HEK293 (cell line): ENCODE measurements at regions not wholly inside any gene's neighbourhood (a gene's known extent, or its start where the extent isn't known, plus 50 kb on each side); places are given as distances from the start of the nearest gene placed in this dataset.

ENCODE experiments used
- CTCF ChIA-PET: fragments of 350-600 bp; formaldehyde crosslinking; extraction: SDS; loops from one replicate; lab custom pipeline; 2021; ENCODE audit warnings: antibody characterized with exemption; lab: Yijun Ruan, JAX
- POLR2A ChIA-PET: fragments of 300-600 bp; formaldehyde crosslinking; extraction: SDS; loops from one replicate; lab custom pipeline; 2020; ENCODE audit warnings: antibody characterized with exemption, inconsistent platforms; lab: Yijun Ruan, JAX
- H3K27ac ChIP-seq: fragments of 200-500 bp; sonication (Bioruptor generic); 2 replicates; pipeline ENCODE4 v1.5.1; 2014; ENCODE audit warnings: low read depth, low read length, control low read depth, inconsistent platforms; ENCODE audit errors: extremely low read depth
- H3K36me3 ChIP-seq, 2 experiments: fragments of 200-500 bp in 1 of 2; sonication (Bioruptor generic) in 1 of 2; 1 replicate in 1 of 2; 2 replicates in 1 of 2; pipeline ENCODE4 v1.5.1; 2014 to 2017; ENCODE audit warnings: inconsistent platforms in 2 of 2, low read length in 2 of 2; ENCODE audit not compliant: control insufficient read depth in 2 of 2, insufficient read depth in 1 of 2
- H3K4me1 ChIP-seq: fragments of 200-500 bp; sonication (Bioruptor generic); 2 replicates; pipeline ENCODE4 v1.5.1; 2014; ENCODE audit warnings: mild to moderate bottlenecking, low read length, inconsistent platforms; ENCODE audit not compliant: control insufficient read depth, insufficient read depth
- H3K4me3 ChIP-seq: 2 replicates; pipeline ENCODE4 v1.5.1; 2011; ENCODE audit warnings: low read depth, mild to moderate bottlenecking, control low read depth, low read length, moderate library complexity
- H3K9me3 ChIP-seq: fragments of 200-500 bp; sonication (Bioruptor generic); 2 replicates; pipeline ENCODE4 v1.5.1; 2014; ENCODE audit warnings: low read depth, low read length, inconsistent platforms; ENCODE audit not compliant: control insufficient read depth, insufficient read depth
- IKZF3 ChIP-seq: fragments of 450-650 bp; IDR thresholded peaks from 2 replicates; pipeline ENCODE4 v1.5.0; 2018; ENCODE audit warnings: missing biosample characterization, mild to moderate bottlenecking, missing genetic modification characterization, moderate library complexity
- REST ChIP-seq: fragments of 450-650 bp; formaldehyde crosslinking; IDR thresholded peaks from 2 replicates; pipeline ENCODE4 v1.5.1; 2016; ENCODE audit warnings: missing biosample characterization, missing genetic modification characterization
- SALL2 ChIP-seq: fragments of 450-650 bp; formaldehyde crosslinking; IDR thresholded peaks from 2 replicates; pipeline ENCODE4 v1.5.0; 2017; ENCODE audit warnings: missing biosample characterization, mild to moderate bottlenecking, missing genetic modification characterization, borderline replicate concordance
- YY1 ChIP-seq: fragments of 450-650 bp; formaldehyde crosslinking; IDR thresholded peaks from 2 replicates; pipeline ENCODE4 v1.5.1; 2018; ENCODE audit warnings: missing biosample characterization, missing genetic modification characterization
- YY2 ChIP-seq: fragments of 450-650 bp; formaldehyde crosslinking; IDR thresholded peaks from 2 replicates; pipeline ENCODE4 v1.5.1; 2016; ENCODE audit warnings: missing biosample characterization, missing genetic modification characterization
- ZFHX2 ChIP-seq: fragments of 450-650 bp; formaldehyde crosslinking; conservative IDR thresholded peaks from 2 replicates; pipeline ENCODE4 v1.5.1; 2016; ENCODE audit warnings: missing biosample characterization, missing genetic modification characterization
- ZFP41 ChIP-seq: fragments of 450-650 bp; formaldehyde crosslinking; IDR thresholded peaks from 2 replicates; pipeline ENCODE4 v1.5.1; 2016; ENCODE audit warnings: missing biosample characterization, missing genetic modification characterization, borderline replicate concordance
- ZNF114 ChIP-seq: fragments of 450-650 bp; formaldehyde crosslinking; IDR thresholded peaks from 2 replicates; pipeline ENCODE4 v1.5.0; 2017; ENCODE audit warnings: missing biosample characterization, missing genetic modification characterization
- ZNF138 ChIP-seq: fragments of 450-650 bp; formaldehyde crosslinking; IDR thresholded peaks from 2 replicates; pipeline ENCODE4 v1.5.1; 2016; ENCODE audit warnings: missing biosample characterization, missing genetic modification characterization, borderline replicate concordance
- ZNF140 ChIP-seq: fragments of 450-650 bp; formaldehyde crosslinking; IDR thresholded peaks from 2 replicates; pipeline ENCODE4 v1.5.1; 2016; ENCODE audit warnings: missing biosample characterization, missing genetic modification characterization
- ZNF146 ChIP-seq: fragments of 450-650 bp; formaldehyde crosslinking; IDR thresholded peaks from 2 replicates; pipeline ENCODE4 v1.5.1; 2016; ENCODE audit warnings: missing biosample characterization, missing genetic modification characterization
- ZNF155 ChIP-seq: fragments of 450-650 bp; formaldehyde crosslinking; IDR thresholded peaks from 2 replicates; pipeline ENCODE4 v1.5.1; 2016; ENCODE audit warnings: missing biosample characterization, missing genetic modification characterization
- ZNF157 ChIP-seq: fragments of 450-650 bp; formaldehyde crosslinking; IDR thresholded peaks from 2 replicates; pipeline ENCODE4 v1.5.1; 2016; ENCODE audit warnings: missing biosample characterization, missing genetic modification characterization
- ZNF174 ChIP-seq: fragments of 450-650 bp; formaldehyde crosslinking; IDR thresholded peaks from 2 replicates; pipeline ENCODE4 v1.5.0; 2017; ENCODE audit warnings: missing biosample characterization, mild to moderate bottlenecking, missing genetic modification characterization
- ZNF202 ChIP-seq: fragments of 450-650 bp; formaldehyde crosslinking; IDR thresholded peaks from 2 replicates; pipeline ENCODE4 v1.5.1; 2016; ENCODE audit warnings: missing biosample characterization, missing genetic modification characterization, borderline replicate concordance
- ZNF211 ChIP-seq: fragments of 450-650 bp; formaldehyde crosslinking; IDR thresholded peaks from 2 replicates; pipeline ENCODE4 v1.5.1; 2016; ENCODE audit warnings: low read depth, missing biosample characterization, missing genetic modification characterization
- ZNF248 ChIP-seq: fragments of 450-650 bp; formaldehyde crosslinking; IDR thresholded peaks from 2 replicates; pipeline ENCODE4 v1.5.1; 2017; ENCODE audit warnings: missing biosample characterization, missing genetic modification characterization
- ZNF354C ChIP-seq: fragments of 450-650 bp; formaldehyde crosslinking; IDR thresholded peaks from 2 replicates; pipeline ENCODE4 v1.5.1; 2016; ENCODE audit warnings: missing biosample characterization, missing genetic modification characterization, low read depth, borderline replicate concordance
- ZNF366 ChIP-seq: fragments of 450-650 bp; formaldehyde crosslinking; conservative IDR thresholded peaks from 2 replicates; pipeline ENCODE4 v1.5.1; 2016; ENCODE audit warnings: missing biosample characterization, missing genetic modification characterization
- ZNF391 ChIP-seq: fragments of 450-650 bp; formaldehyde crosslinking; IDR thresholded peaks from 2 replicates; pipeline ENCODE4 v1.5.1; 2016; ENCODE audit warnings: low read depth, missing biosample characterization, missing genetic modification characterization, borderline replicate concordance
- ZNF558 ChIP-seq: fragments of 450-650 bp; formaldehyde crosslinking; IDR thresholded peaks from 2 replicates; pipeline ENCODE4 v1.5.1; 2016; ENCODE audit warnings: missing biosample characterization, missing genetic modification characterization
- ZNF561 ChIP-seq: fragments of 450-650 bp; IDR thresholded peaks from 2 replicates; pipeline ENCODE4 v1.5.1; 2018; ENCODE audit warnings: missing biosample characterization, missing genetic modification characterization, borderline replicate concordance
- ZNF585B ChIP-seq: fragments of 450-650 bp; formaldehyde crosslinking; IDR thresholded peaks from 2 replicates; pipeline ENCODE4 v1.5.1; 2016; ENCODE audit warnings: missing biosample characterization, missing genetic modification characterization
- ZNF701 ChIP-seq: fragments of 450-650 bp; formaldehyde crosslinking; IDR thresholded peaks from 2 replicates; pipeline ENCODE4 v1.5.1; 2016; ENCODE audit warnings: missing biosample characterization, missing genetic modification characterization
- ZNF707 ChIP-seq: fragments of 450-650 bp; formaldehyde crosslinking; IDR thresholded peaks from 2 replicates; pipeline ENCODE4 v1.5.1; 2016; ENCODE audit warnings: missing biosample characterization, missing genetic modification characterization
- ZNF777 ChIP-seq: fragments of 450-650 bp; formaldehyde crosslinking; IDR thresholded peaks from 2 replicates; pipeline ENCODE4 v1.5.1; 2017; ENCODE audit warnings: missing biosample characterization, missing genetic modification characterization, borderline replicate concordance
- TF ChIP-seq, protein P1 (sequence below): fragments of 450-650 bp; formaldehyde crosslinking; IDR thresholded peaks from 2 replicates; pipeline ENCODE4 v1.5.1; 2016; ENCODE audit warnings: missing biosample characterization, missing genetic modification characterization, low read depth
- TF ChIP-seq, protein P2 (sequence below): fragments of 450-650 bp; formaldehyde crosslinking; IDR thresholded peaks from 2 replicates; pipeline ENCODE4 v1.5.1; 2016; ENCODE audit warnings: missing biosample characterization, missing genetic modification characterization
- TF ChIP-seq, protein P3 (sequence below): fragments of 450-650 bp; formaldehyde crosslinking; IDR thresholded peaks from 2 replicates; pipeline ENCODE4 v1.5.1; 2017; ENCODE audit warnings: missing biosample characterization, missing genetic modification characterization

DNA sequence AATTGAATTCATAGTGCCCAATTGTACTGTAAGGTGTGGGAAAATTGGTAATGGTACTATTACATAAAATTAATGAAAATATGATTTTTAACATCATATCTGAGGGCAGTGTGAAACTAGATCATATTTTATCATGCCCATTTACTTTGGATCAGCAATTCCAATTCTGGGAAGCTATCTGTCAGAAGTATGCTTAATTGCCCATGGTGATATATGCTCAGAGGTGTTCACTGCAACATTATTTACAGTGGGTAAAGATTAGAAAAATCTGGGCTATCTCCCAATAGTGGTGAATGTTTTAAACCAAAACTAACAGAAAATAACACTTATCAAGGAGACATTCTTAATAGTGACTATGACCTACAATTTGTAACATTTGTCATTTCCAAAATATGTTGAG is 1260.0 kb downstream of the BRINP3 start:
- no peak overlapping the region for H3K4me3 ChIP-seq
- no peaks in the 10 kb centered on the region for H3K36me3 ChIP-seq
- CTCF ChIA-PET, result no interaction called here
- H3K9me3 ChIP-seq, result no peaks in the 10 kb centered on the region
- POLR2A ChIA-PET, result no interaction called here
- TF ChIP-seq YY1 (tag by site-specific recombination) (no peak), ZNF707 (no peak), ZNF558 (no peak), ZNF391 (tag by site-specific recombination) (no peak), YY2 (no peak), IKZF3 (no peak), ZNF701 (no peak), ZNF248 (tag by site-specific recombination) (no peak), ZFP41 (tag by site-specific recombination) (no peak), REST (tag by site-specific recombination) (no peak), ZNF146 (no peak), ZNF140 (no peak), ZNF366 (no peak), ZNF211 (tag by site-specific recombination) (no peak), ZNF114 (no peak), ZNF561 (no peak)
- TF ChIP-seq, protein P1, sequence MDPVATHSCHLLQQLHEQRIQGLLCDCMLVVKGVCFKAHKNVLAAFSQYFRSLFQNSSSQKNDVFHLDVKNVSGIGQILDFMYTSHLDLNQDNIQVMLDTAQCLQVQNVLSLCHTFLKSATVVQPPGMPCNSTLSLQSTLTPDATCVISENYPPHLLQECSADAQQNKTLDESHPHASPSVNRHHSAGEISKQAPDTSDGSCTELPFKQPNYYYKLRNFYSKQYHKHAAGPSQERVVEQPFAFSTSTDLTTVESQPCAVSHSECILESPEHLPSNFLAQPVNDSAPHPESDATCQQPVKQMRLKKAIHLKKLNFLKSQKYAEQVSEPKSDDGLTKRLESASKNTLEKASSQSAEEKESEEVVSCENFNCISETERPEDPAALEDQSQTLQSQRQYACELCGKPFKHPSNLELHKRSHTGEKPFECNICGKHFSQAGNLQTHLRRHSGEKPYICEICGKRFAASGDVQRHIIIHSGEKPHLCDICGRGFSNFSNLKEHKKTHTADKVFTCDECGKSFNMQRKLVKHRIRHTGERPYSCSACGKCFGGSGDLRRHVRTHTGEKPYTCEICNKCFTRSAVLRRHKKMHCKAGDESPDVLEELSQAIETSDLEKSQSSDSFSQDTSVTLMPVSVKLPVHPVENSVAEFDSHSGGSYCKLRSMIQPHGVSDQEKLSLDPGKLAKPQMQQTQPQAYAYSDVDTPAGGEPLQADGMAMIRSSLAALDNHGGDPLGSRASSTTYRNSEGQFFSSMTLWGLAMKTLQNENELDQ, result no peak
- TF ChIP-seq, protein P2, sequence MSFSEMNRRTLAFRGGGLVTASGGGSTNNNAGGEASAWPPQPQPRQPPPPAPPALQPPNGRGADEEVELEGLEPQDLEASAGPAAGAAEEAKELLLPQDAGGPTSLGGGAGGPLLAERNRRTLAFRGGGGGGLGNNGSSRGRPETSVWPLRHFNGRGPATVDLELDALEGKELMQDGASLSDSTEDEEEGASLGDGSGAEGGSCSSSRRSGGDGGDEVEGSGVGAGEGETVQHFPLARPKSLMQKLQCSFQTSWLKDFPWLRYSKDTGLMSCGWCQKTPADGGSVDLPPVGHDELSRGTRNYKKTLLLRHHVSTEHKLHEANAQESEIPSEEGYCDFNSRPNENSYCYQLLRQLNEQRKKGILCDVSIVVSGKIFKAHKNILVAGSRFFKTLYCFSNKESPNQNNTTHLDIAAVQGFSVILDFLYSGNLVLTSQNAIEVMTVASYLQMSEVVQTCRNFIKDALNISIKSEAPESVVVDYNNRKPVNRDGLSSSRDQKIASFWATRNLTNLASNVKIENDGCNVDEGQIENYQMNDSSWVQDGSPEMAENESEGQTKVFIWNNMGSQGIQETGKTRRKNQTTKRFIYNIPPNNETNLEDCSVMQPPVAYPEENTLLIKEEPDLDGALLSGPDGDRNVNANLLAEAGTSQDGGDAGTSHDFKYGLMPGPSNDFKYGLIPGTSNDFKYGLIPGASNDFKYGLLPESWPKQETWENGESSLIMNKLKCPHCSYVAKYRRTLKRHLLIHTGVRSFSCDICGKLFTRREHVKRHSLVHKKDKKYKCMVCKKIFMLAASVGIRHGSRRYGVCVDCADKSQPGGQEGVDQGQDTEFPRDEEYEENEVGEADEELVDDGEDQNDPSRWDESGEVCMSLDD, result no peak
- TF ChIP-seq, all 188 proteins: peak for 0
- H3K27ac ChIP-seq, result no peak overlapping the region
- H3K4me1 ChIP-seq, result no peaks in the 10 kb centered on the region

- no peak for TF ChIP-seq ZNF585B (tag by site-specific recombination)
- no peak for TF ChIP-seq ZNF157 (tag by site-specific recombination)
- no peak for TF ChIP-seq ZNF561
- no peak for TF ChIP-seq ZFHX2 (tag by site-specific recombination)
- TF ChIP-seq ZNF354C, result no peak
- TF ChIP-seq SALL2 (tag by site-specific recombination), result no peak
- no peak for TF ChIP-seq ZNF202 (tag by site-specific recombination)
- TF ChIP-seq ZNF777 (tag by site-specific recombination), result no peak
- TF ChIP-seq YY1 (tag by site-specific recombination), result no peak
- TF ChIP-seq, protein P3, sequence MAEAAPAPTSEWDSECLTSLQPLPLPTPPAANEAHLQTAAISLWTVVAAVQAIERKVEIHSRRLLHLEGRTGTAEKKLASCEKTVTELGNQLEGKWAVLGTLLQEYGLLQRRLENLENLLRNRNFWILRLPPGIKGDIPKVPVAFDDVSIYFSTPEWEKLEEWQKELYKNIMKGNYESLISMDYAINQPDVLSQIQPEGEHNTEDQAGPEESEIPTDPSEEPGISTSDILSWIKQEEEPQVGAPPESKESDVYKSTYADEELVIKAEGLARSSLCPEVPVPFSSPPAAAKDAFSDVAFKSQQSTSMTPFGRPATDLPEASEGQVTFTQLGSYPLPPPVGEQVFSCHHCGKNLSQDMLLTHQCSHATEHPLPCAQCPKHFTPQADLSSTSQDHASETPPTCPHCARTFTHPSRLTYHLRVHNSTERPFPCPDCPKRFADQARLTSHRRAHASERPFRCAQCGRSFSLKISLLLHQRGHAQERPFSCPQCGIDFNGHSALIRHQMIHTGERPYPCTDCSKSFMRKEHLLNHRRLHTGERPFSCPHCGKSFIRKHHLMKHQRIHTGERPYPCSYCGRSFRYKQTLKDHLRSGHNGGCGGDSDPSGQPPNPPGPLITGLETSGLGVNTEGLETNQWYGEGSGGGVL (tag by site-specific recombination), result no peak
- TF ChIP-seq ZNF138, result no peak
- no peak for TF ChIP-seq ZNF155 (tag by site-specific recombination)
- no peak for TF ChIP-seq ZNF174 (tag by site-specific recombination)
- CTCF ChIA-PET, result interaction anchor here (0.6 kb wide), 1 partner anchor 1098 kb away, joined by 4 read pairs; no protein-coding TSS in a partner anchor
- POLR2A ChIA-PET, result no interaction called here
- H3K4me1 ChIP-seq, result no peaks in the 10 kb centered on the region
- no peaks in the 10 kb centered on the region for H3K36me3 ChIP-seq
- no peak overlapping the region for H3K4me3 ChIP-seq
- no peaks in the 10 kb centered on the region for H3K9me3 ChIP-seq
- H3K27ac ChIP-seq, result no peak overlapping the region
Observed at GRCh38 chr1:189220750-189221149, 1256.9 kb downstream of the BRINP3 start.
